Activated CD8-positive, alpha-beta memory T cell treated with anti-CD3 and anti-CD28 coated beads for 4 hours (primary cell): ENCODE measurements at regions not wholly inside any gene's neighbourhood (a gene's known extent, or its start where the extent isn't known, plus 50 kb on each side); places are given as distances from the start of the nearest gene placed in this dataset.
"Not testable (repeated sequence)": the region's sequence is repeated elsewhere in the genome, so short reads cannot be mapped to it uniquely, and the experiment has no call there.

ENCODE experiments used
- DNase-seq, 2 donors: peaks; one replicate each; pipeline ENCODE4 v3.0.0-alpha.2; 2020; ENCODE audit warnings: low read depth in 2 of 2

- DNase-seq = no peak
Observed at GRCh38 chr7:35909870-35910357, 109.1 kb downstream of the SEPTIN7 start.

- not testable (repeated sequence) for DNase-seq
Observed at GRCh38 chr7:35910621-35911020, 109.8 kb downstream of the SEPTIN7 start.

GRCh38 chr7:35913350-35913749 is 112.5 kb downstream of the SEPTIN7 start:
- not testable (repeated sequence) for DNase-seq

GRCh38 chr7:35914214-35914613 is 113.4 kb downstream of the SEPTIN7 start:
- DNase-seq = not testable (repeated sequence)

- not testable (repeated sequence) for DNase-seq
Observed at GRCh38 chr7:35915247-35915955, 114.5 kb downstream of the SEPTIN7 start.

- not testable (repeated sequence) for DNase-seq
Observed at GRCh38 chr7:35918217-35918616, 117.4 kb downstream of the SEPTIN7 start.

- DNase-seq = not testable (repeated sequence)
Observed at GRCh38 chr7:35919607-35920006, 118.8 kb downstream of the SEPTIN7 start.

- DNase-seq = not testable (repeated sequence)
Observed at GRCh38 chr7:35921338-35921737, 120.5 kb downstream of the SEPTIN7 start.

GRCh38 chr7:35924668-35925067 is 123.8 kb downstream of the SEPTIN7 start:
- DNase-seq = not testable (repeated sequence)

- not testable (repeated sequence) for DNase-seq
Observed at GRCh38 chr7:35926966-35927365, 126.1 kb downstream of the SEPTIN7 start.

- not testable (repeated sequence) for DNase-seq
Observed at GRCh38 chr7:35931134-35931533, 130.3 kb downstream of the SEPTIN7 start.

GRCh38 chr7:35931551-35931950 is 130.7 kb downstream of the SEPTIN7 start:
- not testable (repeated sequence) for DNase-seq

- not testable (repeated sequence) for DNase-seq
Observed at GRCh38 chr7:35940695-35941094, 139.8 kb downstream of the SEPTIN7 start.

- DNase-seq = not testable (repeated sequence)
Observed at GRCh38 chr7:35945621-35946020, 144.8 kb downstream of the SEPTIN7 start.

GRCh38 chr7:35955735-35956134 is 154.9 kb downstream of the SEPTIN7 start:
- not testable (repeated sequence) for DNase-seq

- DNase-seq = not testable (repeated sequence)
Observed at GRCh38 chr7:35956988-35957387, 156.1 kb downstream of the SEPTIN7 start.

- DNase-seq = not testable (repeated sequence)
Observed at GRCh38 chr7:35961260-35961659, 160.4 kb downstream of the SEPTIN7 start.

GRCh38 chr7:35962607-35963006 is 161.8 kb downstream of the SEPTIN7 start:
- not testable (repeated sequence) for DNase-seq

GRCh38 chr7:35967366-35968139 is 166.7 kb downstream of the SEPTIN7 start:
- DNase-seq = no peak

- no peak for DNase-seq
Observed at GRCh38 chr7:35968140-35968940, 167.5 kb downstream of the SEPTIN7 start.

- no peak for DNase-seq
Observed at GRCh38 chr7:35969066-35969465, 168.2 kb downstream of the SEPTIN7 start.

GRCh38 chr7:35970458-35970857 is 169.6 kb downstream of the SEPTIN7 start:
- no peak for DNase-seq
